Fibroblast of the aortic adventitia (primary cell): ENCODE measurements at regions not wholly inside any gene's neighbourhood (a gene's known extent, or its start where the extent isn't known, plus 50 kb on each side); places are given as distances from the start of the nearest gene placed in this dataset.
A peak's percentile ranks its signal among the peaks of the same experiment; 100 is the strongest.
"Not testable (repeated sequence)": the region's sequence is repeated elsewhere in the genome, so short reads cannot be mapped to it uniquely, and the experiment has no call there.

Experiments
- DNase-seq: peaks from one replicate; pipeline ENCODE4 v3.0.0-alpha.2; 2010; ENCODE audit warnings: low read depth
- H3K4me3 ChIP-seq: 2 replicates; pipeline ENCODE4 v1.5.1; 2011; ENCODE audit warnings: low read depth, mild to moderate bottlenecking, control low read depth, low read length, moderate library complexity
- TF ChIP-seq, protein P1 (sequence below): IDR thresholded peaks from 2 replicates; pipeline ENCODE4 v1.5.1; 2011; ENCODE audit warnings: mild to moderate bottlenecking, low read length, control low read depth, inconsistent platforms; ENCODE audit not compliant: insufficient read depth

DNA sequence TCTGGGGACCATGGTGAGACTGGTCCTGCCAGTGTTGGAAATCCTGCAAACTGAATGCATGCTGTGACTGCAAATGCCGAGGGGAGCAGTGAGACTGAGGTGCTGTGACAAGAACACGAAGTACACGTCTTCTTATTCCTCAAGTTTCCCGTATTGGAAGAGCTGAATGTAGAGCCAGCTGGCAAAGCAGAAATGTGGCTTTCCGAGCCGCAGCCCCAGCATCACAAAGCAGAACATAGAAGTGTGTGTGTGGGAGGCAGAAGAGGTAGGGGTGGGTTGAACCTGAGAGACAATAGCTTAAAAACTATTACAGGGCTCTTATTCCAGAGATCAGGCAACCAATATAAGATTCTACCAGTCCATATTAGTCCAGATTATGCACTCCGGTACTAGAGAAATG lies 98.8 kb downstream of the CARTPT start:
- no peak overlapping the region for H3K4me3 ChIP-seq
- DNase-seq: no peak
- TF ChIP-seq, protein P1, sequence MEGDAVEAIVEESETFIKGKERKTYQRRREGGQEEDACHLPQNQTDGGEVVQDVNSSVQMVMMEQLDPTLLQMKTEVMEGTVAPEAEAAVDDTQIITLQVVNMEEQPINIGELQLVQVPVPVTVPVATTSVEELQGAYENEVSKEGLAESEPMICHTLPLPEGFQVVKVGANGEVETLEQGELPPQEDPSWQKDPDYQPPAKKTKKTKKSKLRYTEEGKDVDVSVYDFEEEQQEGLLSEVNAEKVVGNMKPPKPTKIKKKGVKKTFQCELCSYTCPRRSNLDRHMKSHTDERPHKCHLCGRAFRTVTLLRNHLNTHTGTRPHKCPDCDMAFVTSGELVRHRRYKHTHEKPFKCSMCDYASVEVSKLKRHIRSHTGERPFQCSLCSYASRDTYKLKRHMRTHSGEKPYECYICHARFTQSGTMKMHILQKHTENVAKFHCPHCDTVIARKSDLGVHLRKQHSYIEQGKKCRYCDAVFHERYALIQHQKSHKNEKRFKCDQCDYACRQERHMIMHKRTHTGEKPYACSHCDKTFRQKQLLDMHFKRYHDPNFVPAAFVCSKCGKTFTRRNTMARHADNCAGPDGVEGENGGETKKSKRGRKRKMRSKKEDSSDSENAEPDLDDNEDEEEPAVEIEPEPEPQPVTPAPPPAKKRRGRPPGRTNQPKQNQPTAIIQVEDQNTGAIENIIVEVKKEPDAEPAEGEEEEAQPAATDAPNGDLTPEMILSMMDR: no peak

DNA sequence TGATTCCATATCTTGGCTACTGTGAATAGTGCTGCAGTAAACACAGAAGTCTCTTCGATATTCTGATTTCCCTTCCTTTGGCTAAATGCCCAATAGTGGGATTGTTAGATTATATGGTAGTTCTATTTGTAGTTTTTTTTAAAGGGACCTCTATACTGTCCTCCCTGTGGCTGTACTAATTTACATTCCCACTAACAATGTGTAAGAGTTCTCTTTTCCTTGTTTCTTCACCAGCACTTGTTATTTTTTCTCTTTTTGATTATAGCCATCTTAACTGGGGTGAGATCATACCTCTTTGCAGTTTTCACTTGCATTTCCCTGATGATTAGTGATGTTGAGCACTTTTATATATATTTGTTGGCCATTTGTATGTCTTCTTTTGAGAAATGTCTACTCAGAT lies 102.0 kb downstream of the CARTPT start:
- no peak overlapping the region for H3K4me3 ChIP-seq
- TF ChIP-seq, protein P1: no peak
- DNase-seq: no peak

GRCh38 chr5:71822065-71822464 lies 103.0 kb downstream of the CARTPT start:
- H3K4me3 ChIP-seq, DNase-seq: not testable (repeated sequence)

GRCh38 chr5:71825992-71826391 lies 106.9 kb downstream of the CARTPT start:
- TF ChIP-seq, protein P1: no peak
- H3K4me3 ChIP-seq: no peak overlapping the region
- no peak for DNase-seq

GRCh38 chr5:71828291-71829040 lies 109.4 kb downstream of the CARTPT start:
- TF ChIP-seq, protein P1: no peak
- DNase-seq: peak; percentile 42
- no peak overlapping the region for H3K4me3 ChIP-seq

DNA sequence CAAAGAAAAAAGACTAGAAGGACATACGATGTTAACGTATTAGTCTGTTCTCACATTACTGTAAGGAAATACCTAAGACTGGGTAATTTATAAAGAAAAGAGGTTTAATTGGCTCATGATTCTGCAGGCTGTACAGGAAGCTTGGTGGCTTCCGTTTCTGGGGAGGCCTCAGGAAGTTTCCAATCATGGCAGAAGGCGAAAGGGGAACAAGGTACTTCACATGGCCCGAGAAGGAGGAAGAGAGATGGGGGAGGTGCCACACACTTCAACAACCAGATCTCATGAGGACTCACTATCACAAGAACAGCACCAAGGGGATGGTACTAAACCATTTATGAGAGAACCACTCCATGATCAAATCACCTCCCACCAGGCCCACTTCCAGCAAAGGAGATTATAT lies 110.1 kb downstream of the CARTPT start:
- TF ChIP-seq, protein P1: no peak
- H3K4me3 ChIP-seq: no peak overlapping the region
- no peak for DNase-seq

GRCh38 chr5:71830681-71831539 lies 111.8 kb downstream of the CARTPT start:
- DNase-seq: peak; percentile 94
- H3K4me3 ChIP-seq: no peak overlapping the region
- TF ChIP-seq, protein P1: no peak
